HT1080 (cell line): ENCODE measurements at regions not wholly inside any gene's neighbourhood (a gene's known extent, or its start where the extent isn't known, plus 50 kb on each side); places are given as distances from the start of the nearest gene placed in this dataset.

Experiments used
- DNase-seq: peaks from one replicate; pipeline ENCODE4 v3.0.0-alpha.2; 2015; ENCODE audit warnings: low read depth

GRCh38 chr12:76259106-76259505, 89.1 kb downstream of the BBS10 start:
- DNase-seq = peak; percentile 31

- no peak for DNase-seq
Observed at GRCh38 chr12:76256904-76257303, 91.3 kb downstream of the BBS10 start.

GRCh38 chr12:76256321-76256720, 91.9 kb downstream of the BBS10 start:
- no peak for DNase-seq

GRCh38 chr12:76255692-76256091, 92.5 kb downstream of the BBS10 start:
- DNase-seq = no peak

DNA sequence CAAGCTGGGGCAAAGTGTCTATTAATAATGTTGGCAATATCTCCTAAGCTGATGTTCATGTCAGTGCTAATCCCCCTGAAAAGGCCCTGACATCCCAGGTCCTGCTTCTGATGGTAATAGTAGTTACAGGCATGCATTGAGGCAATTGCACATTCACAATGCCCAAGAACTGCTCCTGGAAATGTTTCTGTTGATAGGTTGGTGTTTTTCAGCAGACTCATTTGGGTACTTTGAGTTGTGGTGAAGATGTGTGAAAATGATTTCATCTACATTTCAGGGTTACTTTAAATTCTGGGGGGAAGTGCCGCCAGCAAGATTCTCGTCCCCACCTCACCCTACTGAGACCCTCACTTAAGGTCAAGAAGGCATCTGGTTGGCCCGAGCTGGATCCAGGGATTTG, 92.9 kb downstream of the BBS10 start:
- no peak for DNase-seq

DNA sequence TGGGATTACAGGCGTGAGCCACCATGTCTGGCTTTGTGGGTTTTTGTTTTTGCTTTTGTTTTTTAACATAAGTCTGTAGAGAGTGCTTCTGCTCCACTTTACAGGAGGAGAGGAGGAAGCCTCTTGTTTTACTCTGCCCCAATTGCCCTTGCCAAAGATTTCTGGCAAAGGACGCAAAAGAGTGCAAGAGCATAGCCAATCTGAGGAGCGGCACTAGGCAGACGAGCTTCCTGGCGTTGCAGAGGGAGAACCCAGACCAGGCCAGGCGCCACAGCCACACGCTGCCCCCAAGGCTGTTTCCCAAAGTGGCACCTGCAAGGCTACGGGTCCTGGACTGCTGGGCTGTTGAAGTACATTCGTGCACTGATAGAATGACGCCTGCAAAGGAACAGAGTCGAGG, 96.2 kb downstream of the BBS10 start:
- no peak for DNase-seq

- DNase-seq = peak; percentile 55
Observed at GRCh38 chr12:76250256-76250655, 98.0 kb downstream of the BBS10 start.

GRCh38 chr12:76249501-76249900, 98.7 kb downstream of the BBS10 start:
- DNase-seq = no peak

DNA sequence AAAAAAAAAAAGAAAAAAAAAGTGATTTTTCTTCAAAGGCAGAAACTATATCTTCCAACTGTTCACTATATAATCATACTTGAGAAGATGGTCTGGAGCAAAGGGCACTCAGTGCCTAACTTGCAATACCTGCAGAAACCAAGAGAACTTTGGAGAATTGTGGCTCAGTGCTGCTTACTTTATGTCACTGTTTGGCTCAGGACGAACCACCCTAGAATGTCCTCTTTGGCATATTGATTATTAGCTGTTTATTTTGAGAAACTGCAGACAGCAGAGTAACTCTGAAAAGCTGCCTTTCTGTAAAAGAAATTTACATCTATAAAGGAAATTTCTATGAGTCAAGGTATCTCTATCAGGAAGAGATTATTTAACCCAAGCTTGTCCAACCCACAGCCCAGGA, 100.2 kb downstream of the BBS10 start:
- no peak for DNase-seq

- DNase-seq = no peak
Observed at GRCh38 chr12:76247026-76247646, 101.1 kb downstream of the BBS10 start.

- no peak for DNase-seq
Observed at GRCh38 chr12:76246611-76247010, 101.6 kb downstream of the BBS10 start.

- no peak for DNase-seq
Observed at GRCh38 chr12:76244300-76244699, 103.9 kb downstream of the BBS10 start.

DNA sequence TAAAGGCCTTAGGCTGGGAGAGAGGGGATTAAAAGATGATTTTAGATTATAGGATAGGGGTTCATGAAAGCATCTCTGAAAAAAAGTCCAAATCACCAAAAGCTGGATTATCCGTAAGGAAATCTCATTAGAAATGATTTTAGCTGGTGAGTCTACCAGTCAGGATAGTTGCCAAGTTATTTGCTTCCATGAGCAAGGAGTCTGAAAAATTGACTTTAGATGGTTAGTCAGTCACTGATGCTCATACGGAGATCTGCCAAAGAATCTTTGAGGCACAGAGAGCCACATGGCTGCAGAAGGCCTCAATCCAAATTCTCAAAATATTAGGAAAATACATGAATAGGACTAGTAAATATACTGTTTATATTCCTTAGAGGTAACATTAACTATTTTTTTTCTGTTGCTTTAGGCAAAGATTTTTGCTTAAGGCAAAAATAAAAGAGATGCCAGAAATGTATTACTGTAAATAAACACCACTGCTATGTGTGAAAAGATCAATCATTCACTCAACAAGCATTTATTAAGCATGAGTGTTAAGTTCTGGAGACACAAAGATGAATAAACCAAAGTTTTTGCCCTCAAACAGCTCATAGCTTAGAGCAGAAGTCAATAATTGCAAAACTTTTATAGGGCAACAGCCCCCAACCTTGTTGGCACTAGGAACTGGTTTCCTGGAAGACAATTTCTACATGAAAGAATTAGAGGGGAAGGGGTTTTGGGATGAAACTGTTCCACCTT, 105.2 kb downstream of the BBS10 start:
- DNase-seq = no peak

GRCh38 chr12:76241371-76241770, 106.8 kb downstream of the BBS10 start:
- DNase-seq = no peak

- DNase-seq = no peak
Observed at GRCh38 chr12:76240281-76240680, 107.9 kb downstream of the BBS10 start.

GRCh38 chr12:76238688-76239087, 109.5 kb downstream of the BBS10 start:
- no peak for DNase-seq

- no peak for DNase-seq
Observed at GRCh38 chr12:76237086-76237701, 111.0 kb downstream of the BBS10 start.

DNA sequence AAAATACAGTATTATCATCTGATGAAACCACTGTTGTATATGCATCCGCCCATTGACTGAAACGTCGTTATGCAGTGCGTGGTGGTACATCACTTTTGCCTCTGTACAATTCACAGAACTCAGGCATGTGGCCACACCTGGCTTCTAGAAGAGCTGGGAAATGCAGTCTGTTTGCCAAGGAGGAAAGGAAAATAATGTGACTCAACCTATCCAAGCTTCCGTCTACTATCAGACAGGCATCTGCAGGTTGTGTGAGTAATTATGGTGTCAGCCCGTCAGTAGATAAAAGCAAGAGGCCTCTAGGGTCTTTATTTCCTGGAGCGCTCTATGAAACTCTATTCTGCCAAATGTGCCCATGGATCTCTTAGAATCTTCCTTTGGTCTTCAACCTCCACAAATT, 111.6 kb downstream of the BBS10 start:
- DNase-seq = peak; percentile 94

DNA sequence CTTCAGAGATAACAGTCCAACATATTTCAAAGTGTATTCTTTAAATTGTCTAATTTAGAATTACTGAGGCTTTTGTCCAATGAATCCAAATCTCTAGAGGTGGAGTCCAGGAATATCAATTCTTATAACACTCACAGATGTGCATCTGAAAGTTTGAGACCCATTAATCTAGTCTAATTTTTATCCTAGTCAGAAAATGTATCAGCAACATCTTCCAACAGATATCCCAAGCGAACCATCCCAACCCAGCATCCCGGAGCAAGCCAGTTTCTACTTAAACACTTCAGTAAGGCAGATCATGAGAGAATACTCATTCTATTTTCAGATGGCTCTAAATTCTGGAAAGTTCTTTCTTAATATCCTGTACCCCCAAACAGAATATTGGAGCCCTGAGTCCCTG, 113.5 kb downstream of the BBS10 start:
- DNase-seq = no peak

DNA sequence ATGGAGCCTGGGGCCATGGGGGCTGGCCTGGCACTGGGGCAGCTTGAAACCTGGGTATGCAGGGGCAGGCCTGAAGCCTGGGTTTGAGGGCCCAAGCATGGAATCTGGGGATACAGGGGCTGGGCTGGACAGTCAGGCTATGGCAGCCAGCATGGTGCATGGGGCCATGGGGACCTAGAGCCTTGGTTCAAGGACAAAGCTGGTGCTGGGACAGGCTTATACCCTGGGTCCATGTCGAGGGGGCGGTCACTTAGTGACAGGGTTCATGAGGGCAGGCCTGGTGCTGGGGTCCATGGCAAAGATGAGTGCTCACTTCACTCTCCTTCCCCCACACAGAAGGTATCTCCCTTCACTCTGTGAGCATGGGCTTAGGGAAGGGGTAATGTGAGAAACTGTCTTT, 116.2 kb downstream of the BBS10 start:
- no peak for DNase-seq

DNA sequence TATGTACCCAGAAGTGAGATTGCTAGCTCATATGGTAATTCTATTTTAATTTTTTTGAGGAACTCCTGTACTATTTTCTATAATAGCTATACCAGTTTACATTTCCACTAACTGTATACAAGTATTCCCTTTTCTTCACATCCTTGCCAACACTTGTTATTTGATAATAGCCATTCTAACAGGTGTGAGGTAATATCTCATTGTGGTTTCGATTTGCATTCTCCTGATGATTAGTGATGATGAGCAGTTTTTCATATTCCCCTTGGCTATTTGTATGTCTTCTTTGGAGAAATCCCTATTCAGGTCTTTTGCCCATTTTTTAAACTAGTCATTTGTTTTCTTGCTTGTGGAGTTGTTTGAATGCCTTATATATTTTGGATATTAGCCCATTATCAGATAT, 121.3 kb downstream of the BBS10 start:
- no peak for DNase-seq

- DNase-seq = peak; percentile 66
Observed at GRCh38 chr12:76226397-76226796, 121.8 kb downstream of the BBS10 start.

- no peak for DNase-seq
Observed at GRCh38 chr12:76223869-76224268, 124.3 kb downstream of the BBS10 start.
